ENCODE measurements at regions not wholly inside any gene's neighbourhood (a gene's known extent, or its start where the extent isn't known, plus 50 kb on each side); places are given as distances from the start of the nearest gene placed in this dataset.

GRCh38 chr9:89667726-89668125 is 62.9 kb downstream of the GADD45G start:
- Histone ChIP-seq H3K4me3 (no peak overlapping the region), H3K9me3 (no peaks in the 10 kb centered on the region), H3K4me1 (peaks cover 0 to 13% (median 3%) of the 10 kb centered on the region in 9 donors), H3K27ac (peak overlapping the region in 1 of 10 donors; percentile 0), H3K36me3 (no peaks in the 10 kb centered on the region), H3K27me3 (no peaks in the 10 kb centered on the region)
- 54 to 65% methylated on average over 8 of the region's 8 CpGs for WGBS, 2 donors
- TF ChIP-seq CTCF (IDR thresholded peaks at IDR 0.05), result no peak
- ATAC-seq (peak in 3 of 8 donors; percentile 21 to 66 (median 44)), DNase-seq (no peak)
- intact Hi-C loops (cut with DNase I), result no loop called here

- TF ChIP-seq CTCF (IDR thresholded peaks at IDR 0.05), result no peak
- Histone ChIP-seq H3K27me3 (no peaks in the 10 kb centered on the region), H3K36me3 (no peaks in the 10 kb centered on the region), H3K27ac (no peak overlapping the region), H3K4me3 (no peak overlapping the region), H3K9me3 (no peaks in the 10 kb centered on the region), H3K4me1 (peaks cover 0 to 9% (median 0%) of the 10 kb centered on the region in 9 donors)
- ATAC-seq (no peak), DNase-seq (no peak)
- WGBS, 2 donors, result 71 to 79% methylated on average over 7 of the region's 7 CpGs
- intact Hi-C loops (cut with DNase I), result no loop called here
Measured at GRCh38 chr9:89668216-89668865, 63.5 kb downstream of the GADD45G start.

- intact Hi-C loops (cut with DNase I), result no loop called here
- H3K9me3 ChIP-seq, result no peaks in the 10 kb centered on the region
- DNase-seq (no peak), ATAC-seq (no peak)
- H3K4me3 ChIP-seq, result no peak overlapping the region
- no peaks in the 10 kb centered on the region for H3K36me3 ChIP-seq
- 96 to 99% methylated on average over 2 of the region's 2 CpGs for WGBS, 2 donors
- no peak for TF ChIP-seq CTCF (IDR thresholded peaks at IDR 0.05)
- H3K27me3 ChIP-seq, result no peaks in the 10 kb centered on the region
- no peak overlapping the region for H3K27ac ChIP-seq
- peaks cover 0 to 9% (median 0%) of the 10 kb centered on the region in 9 donors for H3K4me1 ChIP-seq
Measured at GRCh38 chr9:89668866-89669246, 64.0 kb downstream of the GADD45G start.

GRCh38 chr9:89669361-89669842 is 64.6 kb downstream of the GADD45G start:
- intact Hi-C loops (cut with DNase I), result no loop called here
- WGBS, 2 donors, result 73 to 92% methylated on average over 2 of the region's 2 CpGs
- Histone ChIP-seq H3K4me3 (no peak overlapping the region), H3K27ac (no peak overlapping the region), H3K36me3 (no peaks in the 10 kb centered on the region), H3K9me3 (no peaks in the 10 kb centered on the region), H3K4me1 (peaks cover 0 to 9% (median 0%) of the 10 kb centered on the region in 9 donors), H3K27me3 (no peaks in the 10 kb centered on the region)
- ATAC-seq, result no peak
- no peak for TF ChIP-seq CTCF (IDR thresholded peaks at IDR 0.05)
- no peak for DNase-seq
